ENCODE measurements at regions not wholly inside any gene's neighbourhood (a gene's known extent, or its start where the extent isn't known, plus 50 kb on each side); places are given as distances from the start of the nearest gene placed in this dataset.

GRCh38 chr1:68330391-68330790 is 98.1 kb upstream of the WLS start:
- no peaks in the 10 kb centered on the region for H3K36me3 ChIP-seq (ENCODE audit: control insufficient read depth, insufficient read depth, low read length)
- H3K4me3 ChIP-seq (ENCODE audit: low read depth, low read length) = no peak overlapping the region
- H3K9me3 ChIP-seq (ENCODE audit: control insufficient read depth, insufficient read depth, low read length) = no peaks in the 10 kb centered on the region
- no peak overlapping the region for H3K9ac ChIP-seq (ENCODE audit: low read depth, low read length)
- no peaks in the 10 kb centered on the region for H3K4me1 ChIP-seq (ENCODE audit: control insufficient read depth, insufficient read depth, low read length)
- peaks cover 2% of the 10 kb centered on the region for H3K27me3 ChIP-seq (ENCODE audit: control insufficient read depth, insufficient read depth, low read length)

- Histone ChIP-seq H3K9me3 (ENCODE audit: control insufficient read depth, insufficient read depth, low read length) (no peaks in the 10 kb centered on the region), H3K4me3 (ENCODE audit: low read depth, low read length) (no peak overlapping the region), H3K4me1 (ENCODE audit: control insufficient read depth, insufficient read depth, low read length) (no peaks in the 10 kb centered on the region), H3K27me3 (ENCODE audit: control insufficient read depth, insufficient read depth, low read length) (peaks cover 2% of the 10 kb centered on the region), H3K36me3 (ENCODE audit: control insufficient read depth, insufficient read depth, low read length) (no peaks in the 10 kb centered on the region), H3K9ac (ENCODE audit: low read depth, low read length) (no peak overlapping the region)
These were observed 96.9 kb upstream of the WLS start for GRCh38 chr1:68329096-68329835.

GRCh38 chr1:68328490-68328889 is 96.2 kb upstream of the WLS start:
- Histone ChIP-seq H3K9me3 (ENCODE audit: control insufficient read depth, insufficient read depth, low read length) (no peaks in the 10 kb centered on the region), H3K9ac (ENCODE audit: low read depth, low read length) (no peak overlapping the region), H3K4me3 (ENCODE audit: low read depth, low read length) (no peak overlapping the region), H3K4me1 (ENCODE audit: control insufficient read depth, insufficient read depth, low read length) (no peaks in the 10 kb centered on the region), H3K27me3 (ENCODE audit: control insufficient read depth, insufficient read depth, low read length) (peaks cover 2% of the 10 kb centered on the region), H3K36me3 (ENCODE audit: control insufficient read depth, insufficient read depth, low read length) (no peaks in the 10 kb centered on the region)

GRCh38 chr1:68327414-68327813 is 95.1 kb upstream of the WLS start:
- Histone ChIP-seq H3K9me3 (ENCODE audit: control insufficient read depth, insufficient read depth, low read length) (no peaks in the 10 kb centered on the region), H3K36me3 (ENCODE audit: control insufficient read depth, insufficient read depth, low read length) (no peaks in the 10 kb centered on the region), H3K27me3 (ENCODE audit: control insufficient read depth, insufficient read depth, low read length) (no peaks in the 10 kb centered on the region)

GRCh38 chr1:68326481-68326880 is 94.2 kb upstream of the WLS start:
- no peaks in the 10 kb centered on the region for H3K4me1 ChIP-seq (ENCODE audit: control insufficient read depth, insufficient read depth, low read length)

More at GRCh38 chr1:68327414-68327813, 95.1 kb upstream of the WLS start:
- Histone ChIP-seq H3K9ac (ENCODE audit: low read depth, low read length) (no peak overlapping the region), H3K4me3 (ENCODE audit: low read depth, low read length) (no peak overlapping the region), H3K4me1 (ENCODE audit: control insufficient read depth, insufficient read depth, low read length) (no peaks in the 10 kb centered on the region)

GRCh38 chr1:68324316-68324715 is 92.0 kb upstream of the WLS start:
- Histone ChIP-seq H3K9ac (ENCODE audit: low read depth, low read length) (no peak overlapping the region), H3K9me3 (ENCODE audit: control insufficient read depth, insufficient read depth, low read length) (no peaks in the 10 kb centered on the region), H3K4me3 (ENCODE audit: low read depth, low read length) (no peak overlapping the region), H3K36me3 (ENCODE audit: control insufficient read depth, insufficient read depth, low read length) (no peaks in the 10 kb centered on the region), H3K4me1 (ENCODE audit: control insufficient read depth, insufficient read depth, low read length) (peaks cover 4% of the 10 kb centered on the region), H3K27me3 (ENCODE audit: control insufficient read depth, insufficient read depth, low read length) (no peaks in the 10 kb centered on the region)

More at GRCh38 chr1:68326481-68326880, 94.2 kb upstream of the WLS start:
- Histone ChIP-seq H3K36me3 (ENCODE audit: control insufficient read depth, insufficient read depth, low read length) (no peaks in the 10 kb centered on the region), H3K9me3 (ENCODE audit: control insufficient read depth, insufficient read depth, low read length) (no peaks in the 10 kb centered on the region), H3K27me3 (ENCODE audit: control insufficient read depth, insufficient read depth, low read length) (no peaks in the 10 kb centered on the region), H3K9ac (ENCODE audit: low read depth, low read length) (no peak overlapping the region), H3K4me3 (ENCODE audit: low read depth, low read length) (no peak overlapping the region)

- Histone ChIP-seq H3K4me1 (ENCODE audit: control insufficient read depth, insufficient read depth, low read length) (peaks cover 4% of the 10 kb centered on the region), H3K4me3 (ENCODE audit: low read depth, low read length) (no peak overlapping the region), H3K9ac (ENCODE audit: low read depth, low read length) (no peak overlapping the region), H3K9me3 (ENCODE audit: control insufficient read depth, insufficient read depth, low read length) (no peaks in the 10 kb centered on the region), H3K36me3 (ENCODE audit: control insufficient read depth, insufficient read depth, low read length) (no peaks in the 10 kb centered on the region), H3K27me3 (ENCODE audit: control insufficient read depth, insufficient read depth, low read length) (no peaks in the 10 kb centered on the region)
These were observed 90.7 kb upstream of the WLS start for GRCh38 chr1:68322837-68323687.

- H3K9ac ChIP-seq (ENCODE audit: low read depth, low read length) = no peak overlapping the region
- no peaks in the 10 kb centered on the region for H3K9me3 ChIP-seq (ENCODE audit: control insufficient read depth, insufficient read depth, low read length)
- peaks cover 4% of the 10 kb centered on the region for H3K4me1 ChIP-seq (ENCODE audit: control insufficient read depth, insufficient read depth, low read length)
- no peaks in the 10 kb centered on the region for H3K27me3 ChIP-seq (ENCODE audit: control insufficient read depth, insufficient read depth, low read length)
- H3K36me3 ChIP-seq (ENCODE audit: control insufficient read depth, insufficient read depth, low read length) = no peaks in the 10 kb centered on the region
- H3K4me3 ChIP-seq (ENCODE audit: low read depth, low read length) = no peak overlapping the region
These were observed 89.8 kb upstream of the WLS start for GRCh38 chr1:68322096-68322495.

- H3K27me3 ChIP-seq (ENCODE audit: control insufficient read depth, insufficient read depth, low read length) = no peaks in the 10 kb centered on the region
- peaks cover 4% of the 10 kb centered on the region for H3K4me1 ChIP-seq (ENCODE audit: control insufficient read depth, insufficient read depth, low read length)
- H3K4me3 ChIP-seq (ENCODE audit: low read depth, low read length) = no peak overlapping the region
- H3K36me3 ChIP-seq (ENCODE audit: control insufficient read depth, insufficient read depth, low read length) = no peaks in the 10 kb centered on the region
- H3K9ac ChIP-seq (ENCODE audit: low read depth, low read length) = no peak overlapping the region
- no peaks in the 10 kb centered on the region for H3K9me3 ChIP-seq (ENCODE audit: control insufficient read depth, insufficient read depth, low read length)
These were observed 88.9 kb upstream of the WLS start for GRCh38 chr1:68321084-68321685.

GRCh38 chr1:68320349-68320748 is 88.0 kb upstream of the WLS start:
- Histone ChIP-seq H3K4me3 (ENCODE audit: low read depth, low read length) (no peak overlapping the region), H3K9me3 (ENCODE audit: control insufficient read depth, insufficient read depth, low read length) (no peaks in the 10 kb centered on the region), H3K27me3 (ENCODE audit: control insufficient read depth, insufficient read depth, low read length) (no peaks in the 10 kb centered on the region), H3K36me3 (ENCODE audit: control insufficient read depth, insufficient read depth, low read length) (no peaks in the 10 kb centered on the region), H3K9ac (ENCODE audit: low read depth, low read length) (no peak overlapping the region), H3K4me1 (ENCODE audit: control insufficient read depth, insufficient read depth, low read length) (peaks cover 4% of the 10 kb centered on the region)

GRCh38 chr1:68319907-68320306 is 87.6 kb upstream of the WLS start:
- no peak overlapping the region for H3K4me3 ChIP-seq (ENCODE audit: low read depth, low read length)
- no peaks in the 10 kb centered on the region for H3K27me3 ChIP-seq (ENCODE audit: control insufficient read depth, insufficient read depth, low read length)
- peaks cover 4% of the 10 kb centered on the region for H3K4me1 ChIP-seq (ENCODE audit: control insufficient read depth, insufficient read depth, low read length)
- H3K9me3 ChIP-seq (ENCODE audit: control insufficient read depth, insufficient read depth, low read length) = no peaks in the 10 kb centered on the region
- no peaks in the 10 kb centered on the region for H3K36me3 ChIP-seq (ENCODE audit: control insufficient read depth, insufficient read depth, low read length)
- H3K9ac ChIP-seq (ENCODE audit: low read depth, low read length) = no peak overlapping the region
